Fibroblast of lung (primary cell): ENCODE measurements at regions not wholly inside any gene's neighbourhood (a gene's known extent, or its start where the extent isn't known, plus 50 kb on each side); places are given as distances from the start of the nearest gene placed in this dataset.

Source experiments
- DNase-seq, 2 donors: peaks; one replicate each; pipeline versions ENCODE4 v3.0.0 to v3.0.0-alpha.2; 2010; ENCODE audit warnings: low read depth in 2 of 2
- H2AFZ ChIP-seq: 2 replicates; pipeline ENCODE4 v1.5.1; 2012; ENCODE audit warnings: low read length, control low read depth, inconsistent platforms
- H3K27ac ChIP-seq: 2 replicates; pipeline ENCODE4 v1.5.1; 2011; ENCODE audit warnings: low read length, control low read depth; ENCODE audit not compliant: insufficient read depth
- H3K27me3 ChIP-seq: 2 replicates; pipeline ENCODE4 v1.5.1; 2011; ENCODE audit warnings: mild to moderate bottlenecking, low read length; ENCODE audit not compliant: control insufficient read depth, insufficient read depth
- H3K36me3 ChIP-seq: 2 replicates; pipeline ENCODE4 v1.5.1; 2011; ENCODE audit warnings: low read length; ENCODE audit not compliant: control insufficient read depth, insufficient read depth
- H3K4me1 ChIP-seq: 2 replicates; pipeline ENCODE4 v1.5.1; 2011; ENCODE audit warnings: low read length; ENCODE audit not compliant: control insufficient read depth, insufficient read depth; ENCODE audit errors: extremely low read depth
- H3K4me2 ChIP-seq: 2 replicates; pipeline ENCODE4 v1.5.1; 2011; ENCODE audit warnings: low read length, control low read depth; ENCODE audit not compliant: insufficient read depth; ENCODE audit errors: extremely low read depth
- H3K4me3 ChIP-seq, 4 experiments: fragments of 200-600 bp in 1 of 4; sonication (generic) in 1 of 4; replicated peaks in 1 of 4; 2 replicates each; pipeline ENCODE4 v1.5.1; 2011 to 2016; ENCODE audit warnings: low read length in 4 of 4, low read depth in 3 of 4, mild to moderate bottlenecking in 3 of 4, control low read depth in 2 of 4, inconsistent platforms in 1 of 4, mixed read lengths in 1 of 4; ENCODE audit not compliant: insufficient read depth in 1 of 4; ENCODE audit errors: control extremely low read depth in 1 of 4
- H3K79me2 ChIP-seq: 2 replicates; pipeline ENCODE4 v1.5.1; 2012; ENCODE audit warnings: mild to moderate bottlenecking, low read length, inconsistent platforms; ENCODE audit not compliant: control insufficient read depth, insufficient read depth
- H3K9ac ChIP-seq: 2 replicates; pipeline ENCODE4 v1.5.1; 2011; ENCODE audit warnings: mild to moderate bottlenecking, low read length, control low read depth; ENCODE audit not compliant: insufficient read depth
- H3K9me3 ChIP-seq: 2 replicates; pipeline ENCODE4 v1.5.1; 2012; ENCODE audit warnings: low read depth, low read length; ENCODE audit not compliant: control insufficient read depth, insufficient read depth
- H4K20me1 ChIP-seq: 2 replicates; pipeline ENCODE4 v1.5.1; 2011; ENCODE audit warnings: low read length; ENCODE audit not compliant: control insufficient read depth, insufficient read depth; ENCODE audit errors: extremely low read depth
- CTCF ChIP-seq, 2 donors: IDR thresholded peaks in 1 of 2; conservative IDR thresholded peaks in 1 of 2; 1 replicate in 1 of 2; 2 replicates in 1 of 2; pipeline ENCODE4 v1.5.1; 2011 to 2012; ENCODE audit warnings: low read length in 2 of 2, control low read depth in 1 of 2, inconsistent platforms in 1 of 2, low read depth in 1 of 2, mild to moderate bottlenecking in 1 of 2
- EZH2 ChIP-seq: IDR thresholded peaks from 2 replicates; pipeline ENCODE4 v1.5.1; 2012; ENCODE audit warnings: low read length, control low read depth, mild to moderate bottlenecking; ENCODE audit errors: missing control alignments

- Histone ChIP-seq H3K9ac (no peak overlapping the region), H4K20me1 (no peaks in the 10 kb centered on the region), H2AFZ (no peak overlapping the region), H3K27me3 (no peaks in the 10 kb centered on the region), H3K4me2 (no peak overlapping the region), H3K9me3 (no peaks in the 10 kb centered on the region), H3K27ac (no peak overlapping the region), H3K36me3 (no peaks in the 10 kb centered on the region), H3K79me2 (no peaks in the 10 kb centered on the region), H3K4me1 (no peaks in the 10 kb centered on the region), H3K4me3 (no peak overlapping the region)
- DNase-seq = peak; percentile 5 to 70
- TF ChIP-seq EZH2 = no peak
- no peak for TF ChIP-seq CTCF (conservative IDR thresholded peaks at IDR 0.05 in 1 of 2, IDR thresholded peaks at IDR 0.05 in 1 of 2; ENCODE audit: low read depth in 1 of 2, low read length in 2 of 2)
Observed at GRCh38 chr16:64590513-64590912, 531.4 kb downstream of the CDH11 start.

GRCh38 chr16:64589836-64590235, 532.0 kb downstream of the CDH11 start:
- H3K9me3 ChIP-seq = no peaks in the 10 kb centered on the region
- no peaks in the 10 kb centered on the region for H4K20me1 ChIP-seq
- no peaks in the 10 kb centered on the region for H3K79me2 ChIP-seq
- no peaks in the 10 kb centered on the region for H3K27me3 ChIP-seq
- no peak overlapping the region for H2AFZ ChIP-seq
- no peaks in the 10 kb centered on the region for H3K36me3 ChIP-seq
- no peak overlapping the region for H3K27ac ChIP-seq
- no peak overlapping the region for H3K9ac ChIP-seq
- no peak overlapping the region for H3K4me2 ChIP-seq
- no peaks in the 10 kb centered on the region for H3K4me1 ChIP-seq
- H3K4me3 ChIP-seq = no peak overlapping the region
- DNase-seq = peak; percentile 25 to 77
- TF ChIP-seq EZH2 (no peak), CTCF (conservative IDR thresholded peaks at IDR 0.05 in 1 of 2, IDR thresholded peaks at IDR 0.05 in 1 of 2; ENCODE audit: low read depth in 1 of 2, low read length in 2 of 2) (no peak)

DNA sequence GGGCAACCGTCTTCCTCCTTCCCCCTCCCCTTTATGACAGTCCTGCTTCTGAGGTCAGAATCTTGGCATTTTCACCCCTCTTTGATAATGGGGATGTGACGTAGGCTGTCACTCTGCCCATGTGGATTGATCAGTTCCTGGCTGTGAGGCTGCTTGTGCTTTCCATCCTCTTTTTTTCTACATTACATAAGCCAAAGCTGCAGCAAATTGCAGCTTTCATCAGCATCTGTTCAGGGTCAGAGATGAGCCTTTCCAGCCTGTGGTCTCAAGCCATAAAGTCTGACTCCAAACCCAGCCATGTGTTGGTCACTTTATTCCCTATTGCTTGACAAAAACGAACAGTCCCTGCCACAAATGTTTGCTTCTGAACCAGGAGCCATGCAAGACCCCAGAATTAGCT, 535.1 kb downstream of the CDH11 start:
- Histone ChIP-seq H3K79me2 (no peaks in the 10 kb centered on the region), H3K27ac (no peak overlapping the region), H2AFZ (no peak overlapping the region), H3K4me3 (no peak overlapping the region), H3K4me2 (no peak overlapping the region), H3K9me3 (no peaks in the 10 kb centered on the region), H3K27me3 (no peaks in the 10 kb centered on the region), H3K4me1 (no peaks in the 10 kb centered on the region), H3K9ac (no peak overlapping the region), H4K20me1 (no peaks in the 10 kb centered on the region), H3K36me3 (no peaks in the 10 kb centered on the region)
- DNase-seq = peak in 1 of 2 donors; percentile 9
- TF ChIP-seq CTCF (conservative IDR thresholded peaks at IDR 0.05 in 1 of 2, IDR thresholded peaks at IDR 0.05 in 1 of 2; ENCODE audit: low read depth in 1 of 2, low read length in 2 of 2) (no peak), EZH2 (no peak)
